Left lung (tissue), 4 donors: ENCODE measurements at regions not wholly inside any gene's neighbourhood (a gene's known extent, or its start where the extent isn't known, plus 50 kb on each side); places are given as distances from the start of the nearest gene placed in this dataset.

ENCODE experiments used
- ATAC-seq: fragments of 200-7000 bp; cut with Tn5 transposase; one replicate; pipeline ENCODE4 v1.9.1; 2020; ENCODE audit warnings: moderate library complexity
- DNase-seq, 4 donors: peaks; one replicate each; pipeline ENCODE4 v3.0.0-alpha.2; 2013 to 2020
- H3K27ac ChIP-seq, 2 donors: fragments of 200-600 bp; sonication (generic) in 1 of 2; one replicate each; pipeline versions ENCODE4 v1.5.0 to v1.8.0; 2020 to 2021
- H3K27me3 ChIP-seq, 2 donors: fragments of 200-600 bp; sonication (generic) in 1 of 2; one replicate each; pipeline versions ENCODE4 v1.5.0 to v1.8.0; 2020 to 2021
- H3K36me3 ChIP-seq, 2 donors: fragments of 200-600 bp; sonication (generic) in 1 of 2; one replicate each; pipeline versions ENCODE4 v1.5.0 to v1.8.0; 2020 to 2021
- H3K4me1 ChIP-seq, 2 donors: fragments of 200-600 bp; one replicate each; pipeline ENCODE4 v1.8.0; 2021
- H3K4me3 ChIP-seq, 2 donors: fragments of 200-600 bp; sonication (generic) in 1 of 2; one replicate each; pipeline versions ENCODE4 v1.5.0 to v1.8.0; 2020 to 2021; ENCODE audit warnings: mild to moderate bottlenecking in 1 of 2
- H3K9me3 ChIP-seq, 2 donors: fragments of 200-600 bp; sonication (generic) in 1 of 2; one replicate each; pipeline versions ENCODE4 v1.5.0 to v1.8.0; 2020 to 2021
- intact Hi-C, 2 donors: fragments of 100-400 bp; cut with DNase I; formaldehyde crosslinking; loops; one replicate each; pipeline versions ENCODE4 v1.11.2 to v1.14.2; 2022
- TF ChIP-seq, protein P1 (sequence below), 2 donors: fragments of 200-600 bp; sonication (generic) in 1 of 2; IDR thresholded peaks; one replicate each; pipeline versions ENCODE4 v1.5.0 to v1.8.0; 2021; ENCODE audit warnings: antibody characterized with exemption in 2 of 2
- donor health status: DM: no; HTN: yes; CAD: no.
- donor health status: DM: no; HTN: no; CAD: no.

DNA sequence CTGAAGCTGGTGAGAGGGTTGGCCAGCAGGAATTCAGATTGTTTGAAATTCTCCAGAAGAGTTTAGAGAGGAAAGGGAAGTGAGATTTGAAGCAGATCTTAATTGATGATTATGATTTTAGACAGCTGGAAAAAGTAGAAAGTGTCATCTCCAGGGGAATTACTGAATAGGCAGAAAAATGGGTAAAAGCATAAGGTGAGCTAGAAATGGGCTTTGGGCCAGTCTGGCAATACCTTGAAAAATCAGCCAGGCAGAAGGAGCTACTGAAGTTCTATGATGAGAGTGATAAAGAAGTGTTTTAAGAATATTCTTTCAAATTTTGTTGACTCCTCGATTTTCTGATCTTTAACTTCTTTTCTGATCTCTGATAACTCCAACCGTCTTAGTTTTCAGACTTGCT, 172.9 kb upstream of the CCDC150 start:
- Histone ChIP-seq H3K9me3 (no peaks in the 10 kb centered on the region), H3K4me1 (no peaks in the 10 kb centered on the region), H3K4me3 (no peak overlapping the region), H3K36me3 (no peaks in the 10 kb centered on the region), H3K27me3 (no peaks in the 10 kb centered on the region), H3K27ac (no peak overlapping the region)
- intact Hi-C loops = no loop called here
- no peak for DNase-seq
- TF ChIP-seq, protein P1, sequence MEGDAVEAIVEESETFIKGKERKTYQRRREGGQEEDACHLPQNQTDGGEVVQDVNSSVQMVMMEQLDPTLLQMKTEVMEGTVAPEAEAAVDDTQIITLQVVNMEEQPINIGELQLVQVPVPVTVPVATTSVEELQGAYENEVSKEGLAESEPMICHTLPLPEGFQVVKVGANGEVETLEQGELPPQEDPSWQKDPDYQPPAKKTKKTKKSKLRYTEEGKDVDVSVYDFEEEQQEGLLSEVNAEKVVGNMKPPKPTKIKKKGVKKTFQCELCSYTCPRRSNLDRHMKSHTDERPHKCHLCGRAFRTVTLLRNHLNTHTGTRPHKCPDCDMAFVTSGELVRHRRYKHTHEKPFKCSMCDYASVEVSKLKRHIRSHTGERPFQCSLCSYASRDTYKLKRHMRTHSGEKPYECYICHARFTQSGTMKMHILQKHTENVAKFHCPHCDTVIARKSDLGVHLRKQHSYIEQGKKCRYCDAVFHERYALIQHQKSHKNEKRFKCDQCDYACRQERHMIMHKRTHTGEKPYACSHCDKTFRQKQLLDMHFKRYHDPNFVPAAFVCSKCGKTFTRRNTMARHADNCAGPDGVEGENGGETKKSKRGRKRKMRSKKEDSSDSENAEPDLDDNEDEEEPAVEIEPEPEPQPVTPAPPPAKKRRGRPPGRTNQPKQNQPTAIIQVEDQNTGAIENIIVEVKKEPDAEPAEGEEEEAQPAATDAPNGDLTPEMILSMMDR (IDR thresholded peaks at IDR 0.05) = no peak
- ATAC-seq = no peak

DNA sequence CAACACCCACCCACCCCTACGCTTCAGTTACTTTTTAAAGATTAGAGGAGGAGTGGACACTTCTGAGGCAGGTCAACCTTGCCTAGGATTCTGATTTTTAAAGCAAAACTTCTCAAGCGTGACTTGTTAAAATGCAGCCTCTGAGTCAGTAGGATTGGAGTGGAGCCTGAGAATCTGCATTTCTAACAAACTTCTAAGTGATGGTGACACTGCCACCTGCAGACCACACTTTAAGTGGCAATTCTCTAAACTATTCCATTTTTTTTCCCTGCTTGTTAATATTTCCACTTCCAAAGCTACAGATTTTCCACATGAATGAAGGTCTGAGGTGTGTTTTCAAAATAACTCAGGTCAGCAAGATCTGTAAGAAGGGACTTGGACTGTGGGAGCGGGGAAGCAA, 171.1 kb upstream of the CCDC150 start:
- Histone ChIP-seq H3K36me3 (no peaks in the 10 kb centered on the region), H3K9me3 (no peaks in the 10 kb centered on the region), H3K27ac (no peak overlapping the region), H3K27me3 (no peaks in the 10 kb centered on the region), H3K4me1 (no peaks in the 10 kb centered on the region), H3K4me3 (no peak overlapping the region)
- ATAC-seq (no peak), DNase-seq (no peak)
- TF ChIP-seq, protein P1 (IDR thresholded peaks at IDR 0.05) = no peak
- intact Hi-C loops = no loop called here

DNA sequence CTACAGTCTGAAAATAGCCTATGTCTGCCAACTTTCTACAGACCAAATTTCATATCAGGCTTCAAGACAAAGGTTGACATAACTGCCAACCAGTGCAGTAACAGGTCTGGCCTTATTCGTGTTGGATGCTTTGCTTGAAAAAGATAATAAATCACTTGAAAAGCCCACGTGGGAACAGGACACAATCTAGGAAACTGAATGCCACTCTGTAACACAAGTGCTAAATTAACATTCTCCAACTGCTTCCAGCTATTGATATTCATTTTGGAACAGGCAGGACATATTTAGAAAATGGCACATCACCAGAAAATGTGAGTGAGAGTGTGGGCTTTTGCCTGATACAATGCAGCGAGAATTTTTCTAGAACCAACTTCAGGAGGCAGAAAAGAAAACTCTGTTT, 165.9 kb upstream of the CCDC150 start:
- intact Hi-C loops = no loop called here
- no peak for DNase-seq
- ATAC-seq = no peak

DNA sequence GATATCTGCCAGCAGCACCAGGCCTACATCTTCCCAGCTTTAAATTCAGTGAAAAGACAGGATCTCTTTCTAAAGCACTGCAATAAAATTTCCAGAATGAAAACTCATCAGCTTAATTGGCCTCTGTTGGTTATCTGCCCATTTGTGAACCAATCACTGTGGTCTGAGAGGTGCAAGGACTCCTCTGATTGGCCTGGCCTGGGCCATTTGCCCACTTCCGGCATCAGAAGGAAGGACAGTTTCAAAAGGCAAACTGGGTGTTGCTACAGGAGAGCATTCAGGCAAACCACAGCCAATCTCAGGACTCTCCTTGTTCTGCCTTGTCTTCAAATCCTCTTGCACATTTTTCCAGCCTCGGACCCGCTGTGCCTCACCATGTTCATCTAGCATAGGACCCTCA, 163.9 kb upstream of the CCDC150 start:
- no peak for ATAC-seq
- TF ChIP-seq, protein P1 (IDR thresholded peaks at IDR 0.05) = no peak
- H3K9me3 ChIP-seq = no peaks in the 10 kb centered on the region

More for the DNA sequence above, 165.9 kb upstream of the CCDC150 start:
- Histone ChIP-seq H3K4me1 (no peaks in the 10 kb centered on the region), H3K27ac (no peak overlapping the region), H3K9me3 (no peaks in the 10 kb centered on the region), H3K27me3 (no peaks in the 10 kb centered on the region), H3K4me3 (no peak overlapping the region), H3K36me3 (no peaks in the 10 kb centered on the region)
- TF ChIP-seq, protein P1 (IDR thresholded peaks at IDR 0.05) = no peak

DNA sequence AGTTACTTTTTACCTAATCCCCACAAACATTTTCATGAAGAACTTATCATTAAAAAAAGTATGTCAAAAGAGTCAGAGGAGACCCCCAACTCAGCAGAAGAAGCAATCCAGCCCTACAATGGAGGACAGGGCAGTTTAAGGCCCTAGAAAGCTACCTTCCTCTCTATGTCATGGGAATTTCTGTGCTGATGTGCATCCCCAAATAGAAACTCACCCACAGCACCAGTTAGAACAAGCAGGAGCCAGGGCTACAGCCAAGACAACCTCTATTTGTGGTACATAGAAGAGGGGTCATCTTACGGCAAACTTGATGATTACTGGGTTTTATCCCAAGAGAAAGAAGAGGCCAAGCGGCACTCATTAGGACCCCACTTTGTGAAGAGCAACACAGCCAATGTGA, 160.9 kb upstream of the CCDC150 start:
- Histone ChIP-seq H3K27me3 (no peaks in the 10 kb centered on the region), H3K27ac (no peak overlapping the region), H3K36me3 (no peaks in the 10 kb centered on the region), H3K4me3 (no peak overlapping the region), H3K9me3 (no peaks in the 10 kb centered on the region), H3K4me1 (no peaks in the 10 kb centered on the region)
- intact Hi-C loops = no loop called here
- ATAC-seq = no peak
- no peak for DNase-seq
- TF ChIP-seq, protein P1 (IDR thresholded peaks at IDR 0.05) = no peak

More for the DNA sequence above, 163.9 kb upstream of the CCDC150 start:
- no peak for DNase-seq
- Histone ChIP-seq H3K27ac (no peak overlapping the region), H3K4me3 (no peak overlapping the region), H3K4me1 (no peaks in the 10 kb centered on the region), H3K27me3 (no peaks in the 10 kb centered on the region), H3K36me3 (no peaks in the 10 kb centered on the region)
- intact Hi-C loops = no loop called here
